Epithelial cell of prostate (primary cell): ENCODE measurements at regions not wholly inside any gene's neighbourhood (a gene's known extent, or its start where the extent isn't known, plus 50 kb on each side); places are given as distances from the start of the nearest gene placed in this dataset.
"Not testable (repeated sequence)": the region's sequence is repeated elsewhere in the genome, so short reads cannot be mapped to it uniquely, and the experiment has no call there.

ENCODE experiments used
- DNase-seq: peaks from one replicate; pipeline ENCODE4 v3.0.0-alpha.2; 2011; ENCODE audit warnings: low read depth, low spot score
- H3K27ac ChIP-seq: fragments of 450-650 bp; 2 replicates; pipeline ENCODE4 v1.5.1; 2017; ENCODE audit warnings: mild to moderate bottlenecking

- DNase-seq: no peak
- no peak overlapping the region for H3K27ac ChIP-seq
Observed at GRCh38 chr14:43043850-43044249, 1437.2 kb downstream of the LRFN5 start.

DNA sequence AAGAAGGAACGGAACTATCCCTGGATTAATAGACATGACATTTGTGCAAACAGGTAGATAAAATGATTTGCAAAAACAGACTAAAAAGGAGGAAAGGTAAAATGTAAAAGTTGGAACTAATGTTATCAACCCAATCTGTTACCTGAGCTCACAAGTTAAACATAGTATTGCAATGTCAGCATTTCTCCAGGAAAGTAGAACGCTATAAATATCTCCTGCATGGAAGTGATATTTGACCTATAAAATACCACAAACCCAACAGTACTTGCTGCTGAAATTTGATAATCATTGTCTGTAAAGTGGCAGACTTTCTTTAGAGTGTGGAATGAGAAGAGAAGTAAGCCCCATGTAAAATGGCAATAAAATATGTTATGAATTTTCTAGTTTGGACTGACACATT is 1435.7 kb downstream of the LRFN5 start:
- H3K27ac ChIP-seq: no peak overlapping the region
- DNase-seq: no peak

DNA sequence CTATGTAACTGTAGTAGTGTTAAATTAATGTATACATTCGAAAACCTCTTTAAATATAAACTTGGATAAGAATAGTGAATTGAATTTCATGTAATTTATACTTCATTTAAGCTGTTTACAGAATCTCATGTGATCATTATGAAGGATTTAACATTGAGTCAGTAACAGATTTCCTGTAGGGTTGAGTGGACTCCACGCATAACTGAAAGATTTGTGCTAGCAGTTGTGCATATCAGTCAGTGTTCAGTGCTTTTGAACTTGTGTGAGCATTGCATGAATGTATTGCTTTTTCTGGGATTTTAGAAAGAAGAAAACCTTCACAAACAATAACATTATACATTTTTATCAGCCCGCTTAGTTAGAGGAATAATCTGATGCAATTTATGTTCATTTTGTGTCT is 1435.3 kb downstream of the LRFN5 start:
- DNase-seq: no peak
- H3K27ac ChIP-seq: no peak overlapping the region

- H3K27ac ChIP-seq: no peak overlapping the region
- DNase-seq: no peak
Observed at GRCh38 chr14:43041207-43041606, 1434.5 kb downstream of the LRFN5 start.

- no peak overlapping the region for H3K27ac ChIP-seq
- DNase-seq: no peak
Observed at GRCh38 chr14:43039881-43040280, 1433.2 kb downstream of the LRFN5 start.

DNA sequence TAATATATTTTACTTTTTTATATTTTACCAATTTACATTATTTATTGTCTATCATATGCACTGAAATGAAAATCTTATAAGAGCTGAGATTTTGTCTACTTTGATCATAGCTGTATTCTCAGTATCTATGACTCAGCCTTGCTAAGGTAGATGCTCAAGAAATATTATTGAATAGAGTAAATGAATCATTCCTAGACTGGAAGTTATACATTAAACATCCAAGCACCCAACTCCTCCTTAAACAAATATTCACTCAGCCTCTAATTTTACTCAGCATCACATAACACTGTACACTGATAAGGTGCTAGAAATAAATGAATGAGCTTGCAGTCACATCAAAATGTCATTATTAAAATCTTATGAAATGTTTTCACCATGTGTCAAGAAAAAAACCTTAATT is 1424.9 kb downstream of the LRFN5 start:
- DNase-seq: no peak
- H3K27ac ChIP-seq: no peak overlapping the region

DNA sequence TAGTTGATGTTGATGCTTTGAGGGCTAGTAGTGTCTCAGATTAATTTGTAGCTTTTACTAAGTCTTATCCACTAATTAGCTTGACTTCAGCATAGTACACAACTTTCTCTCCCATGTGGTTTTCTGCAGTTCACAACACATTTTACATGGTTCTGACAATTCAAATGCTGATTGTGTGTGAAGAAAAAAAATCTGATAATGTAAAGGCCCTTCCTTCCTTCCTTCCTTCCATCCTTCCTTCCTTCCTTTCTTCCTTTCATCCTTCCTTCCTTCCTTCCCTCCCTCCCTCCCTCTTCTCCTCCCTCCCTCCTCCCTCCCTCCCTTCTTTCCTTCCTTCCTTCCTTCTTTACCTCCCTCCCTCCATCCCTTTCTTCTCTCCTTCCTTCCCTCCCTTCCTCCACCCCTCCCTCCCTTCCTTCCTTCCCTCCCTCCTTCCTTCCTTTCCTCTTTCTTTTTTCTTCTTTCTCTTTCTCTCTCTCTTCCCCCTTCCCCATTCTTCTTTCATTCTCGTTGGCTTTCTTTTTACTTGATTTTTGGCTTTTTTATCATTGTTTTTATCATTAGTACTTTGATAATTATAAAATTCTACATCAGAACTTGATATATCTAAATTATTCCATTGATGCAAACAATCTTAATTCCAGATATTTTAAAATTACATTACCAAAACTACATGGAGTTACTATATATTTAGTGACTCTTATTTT is 1415.6 kb downstream of the LRFN5 start:
- no peak overlapping the region for H3K27ac ChIP-seq
- no peak for DNase-seq

- no peak overlapping the region for H3K27ac ChIP-seq
- DNase-seq: no peak
Observed at GRCh38 chr14:43019826-43020225, 1413.2 kb downstream of the LRFN5 start.

DNA sequence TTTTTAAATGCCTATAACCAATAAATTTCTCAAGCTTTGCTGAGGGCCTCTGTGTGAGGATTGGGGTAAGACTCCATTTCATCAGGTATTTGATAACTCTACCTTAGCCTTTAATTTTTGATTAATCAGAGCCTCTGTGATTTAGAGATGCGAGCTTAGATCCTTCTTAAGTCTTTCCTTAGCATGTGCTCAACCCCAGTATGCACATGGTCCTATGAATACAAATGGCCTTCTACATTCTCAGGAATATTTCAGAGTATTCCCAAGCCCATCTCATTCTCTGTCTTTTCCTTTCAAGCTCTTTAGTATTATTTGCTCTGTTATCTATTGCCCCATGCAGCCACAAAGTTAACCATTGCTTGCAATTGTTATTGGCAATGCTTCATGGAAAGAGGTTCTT is 1407.7 kb downstream of the LRFN5 start:
- no peak overlapping the region for H3K27ac ChIP-seq
- DNase-seq: no peak

GRCh38 chr14:43012817-43013216 is 1406.1 kb downstream of the LRFN5 start:
- H3K27ac ChIP-seq: no peak overlapping the region
- DNase-seq: no peak

GRCh38 chr14:43005807-43006206 is 1399.1 kb downstream of the LRFN5 start:
- H3K27ac ChIP-seq: no peak overlapping the region
- DNase-seq: no peak

- no peak overlapping the region for H3K27ac ChIP-seq
- DNase-seq: no peak
Observed at GRCh38 chr14:43003845-43004244, 1397.2 kb downstream of the LRFN5 start.

DNA sequence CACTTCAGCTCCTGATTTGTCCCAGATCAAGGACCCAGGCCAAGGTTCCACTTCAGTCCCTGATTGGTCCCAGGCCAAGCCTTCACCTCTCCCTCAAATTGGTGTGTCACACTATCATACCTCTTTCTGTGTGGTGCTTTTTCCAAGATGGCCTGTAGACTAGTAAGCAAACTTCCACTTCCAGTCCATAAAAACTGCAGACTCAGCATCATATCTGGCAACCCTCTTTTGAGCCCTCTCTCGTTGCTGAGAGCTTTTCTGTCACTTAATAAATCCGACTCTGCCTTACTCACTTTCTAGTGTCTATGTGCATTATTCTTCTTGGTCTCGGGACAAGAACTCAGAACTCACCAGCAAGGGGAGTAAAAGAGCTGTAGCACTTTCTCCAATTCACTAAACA is 1395.1 kb downstream of the LRFN5 start:
- DNase-seq: no peak

GRCh38 chr14:42994051-42994736 is 1387.5 kb downstream of the LRFN5 start:
- H3K27ac ChIP-seq: no peak overlapping the region
- DNase-seq: peak; percentile 12

More for the DNA sequence above, 1395.1 kb downstream of the LRFN5 start:
- H3K27ac ChIP-seq: no peak overlapping the region

DNA sequence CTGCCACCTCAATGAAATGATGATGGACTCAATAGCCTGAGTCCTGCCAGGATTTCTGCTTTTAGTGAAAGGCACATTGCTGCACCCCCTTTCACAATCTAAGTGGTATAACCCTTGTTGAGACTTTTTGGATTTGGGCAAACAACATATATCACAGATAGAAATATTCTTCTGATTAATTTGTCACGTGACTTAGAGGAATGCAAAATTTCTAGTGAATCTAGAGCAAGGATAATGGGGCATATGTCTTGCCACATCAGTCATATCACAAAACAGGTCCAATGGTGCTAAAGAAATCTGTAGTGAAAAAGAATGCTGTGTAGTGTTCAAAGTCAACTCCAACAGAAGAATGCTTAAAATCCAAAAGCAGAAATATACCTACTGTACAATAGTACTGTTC is 1386.3 kb downstream of the LRFN5 start:
- no peak for DNase-seq
- no peak overlapping the region for H3K27ac ChIP-seq

- H3K27ac ChIP-seq: no peak overlapping the region
- DNase-seq: no peak
Observed at GRCh38 chr14:42980419-42980818, 1373.7 kb downstream of the LRFN5 start.

DNA sequence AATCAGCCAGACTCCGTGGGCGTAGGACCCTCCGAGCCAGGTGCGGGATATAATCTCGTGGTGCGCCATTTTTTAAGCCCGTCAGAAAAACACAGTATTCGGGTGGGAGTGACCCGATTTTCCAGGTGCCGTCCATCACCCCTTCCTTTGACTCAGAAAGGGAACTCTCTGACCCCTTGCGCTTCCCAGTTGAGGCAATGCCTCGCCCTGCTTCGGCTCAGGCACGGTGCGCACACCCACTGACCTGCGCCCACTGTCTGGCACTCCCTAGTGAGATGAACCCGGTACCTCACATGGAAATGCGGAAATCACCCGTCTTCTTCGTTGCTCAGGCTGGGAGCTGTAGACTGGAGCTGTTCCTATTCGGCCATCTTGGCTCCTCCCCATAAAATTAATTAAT is 1366.5 kb downstream of the LRFN5 start:
- not testable (repeated sequence) for H3K27ac ChIP-seq, DNase-seq

DNA sequence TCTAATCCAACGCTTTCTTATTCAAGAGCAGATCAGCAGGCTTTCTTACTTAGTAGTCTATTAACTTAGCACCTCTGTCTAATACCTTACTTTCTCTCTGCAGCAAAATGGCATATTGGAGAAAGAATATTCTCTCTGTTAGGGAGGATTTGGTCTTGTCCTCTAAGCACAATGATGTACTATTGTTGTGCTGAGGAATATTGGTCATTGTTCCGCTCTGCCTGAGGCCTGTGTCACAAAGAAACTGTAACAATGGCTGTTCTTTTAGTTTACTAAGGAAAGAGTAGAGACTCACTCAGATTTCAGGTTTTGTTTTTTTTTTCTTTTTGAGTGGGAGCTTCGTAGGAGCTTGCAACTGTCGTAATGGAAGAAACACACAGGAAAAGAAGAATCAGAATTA is 1358.8 kb downstream of the LRFN5 start:
- DNase-seq: no peak
- no peak overlapping the region for H3K27ac ChIP-seq

DNA sequence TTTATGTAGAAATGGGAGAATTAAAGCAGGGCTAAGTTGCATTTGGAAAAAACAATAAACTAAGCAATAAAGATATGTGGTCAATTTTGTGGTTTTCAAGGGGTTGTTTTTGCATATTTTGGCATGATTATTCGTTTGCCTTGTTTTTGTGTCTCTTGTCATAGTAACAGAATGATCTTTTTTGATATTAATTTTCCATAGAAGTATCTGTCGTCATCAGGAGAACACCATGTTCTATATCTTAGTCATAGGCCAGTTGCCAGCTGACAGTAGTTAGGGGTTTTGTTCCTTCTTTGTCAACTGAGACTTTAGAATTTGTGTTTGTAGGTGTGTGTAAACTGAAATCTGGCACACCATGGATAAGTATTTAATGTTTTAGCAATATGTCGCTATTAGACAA is 1354.8 kb downstream of the LRFN5 start:
- DNase-seq: no peak
- no peak overlapping the region for H3K27ac ChIP-seq

GRCh38 chr14:42950363-42950762 is 1343.7 kb downstream of the LRFN5 start:
- no peak overlapping the region for H3K27ac ChIP-seq
- no peak for DNase-seq

DNA sequence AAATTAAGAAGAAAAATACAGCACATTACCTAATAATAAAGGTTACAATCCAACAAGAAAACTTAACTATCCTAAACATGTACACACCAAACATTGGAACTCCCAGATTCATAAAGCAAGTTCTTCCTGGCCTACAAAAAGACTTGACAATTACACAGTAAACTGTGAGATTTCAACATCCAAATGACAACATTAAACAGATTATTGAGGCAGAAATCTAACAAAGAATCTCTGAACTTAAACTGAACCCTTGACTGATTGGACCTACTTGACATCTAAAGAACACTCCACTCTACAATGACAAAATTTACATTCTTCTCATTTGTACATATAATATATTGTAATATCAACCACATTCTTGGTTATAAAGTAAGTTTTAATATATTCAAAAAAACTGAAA is 1341.3 kb downstream of the LRFN5 start:
- no peak overlapping the region for H3K27ac ChIP-seq
- DNase-seq: no peak

DNA sequence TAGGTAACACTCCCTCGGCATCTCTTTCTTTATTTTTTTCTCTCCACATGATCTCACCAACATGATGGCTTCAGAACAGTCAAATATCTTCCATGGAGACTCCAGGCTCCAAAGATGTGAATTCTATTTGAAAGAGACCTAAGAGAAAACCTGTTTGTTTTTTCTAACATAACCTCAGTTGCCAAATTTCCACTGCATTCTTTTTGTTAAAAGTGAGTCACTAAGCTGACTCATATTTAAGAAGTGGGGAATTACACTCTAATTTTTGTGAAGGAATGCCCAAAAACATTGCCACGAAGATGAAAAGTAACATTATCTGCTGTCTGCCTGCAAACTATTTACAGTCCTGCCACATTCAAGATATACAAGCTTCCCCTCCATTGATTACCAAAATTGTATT is 1337.6 kb downstream of the LRFN5 start:
- DNase-seq: no peak

More for the DNA sequence above, 1337.6 kb downstream of the LRFN5 start:
- H3K27ac ChIP-seq: no peak overlapping the region
